Naive thymus-derived CD4-positive, alpha-beta T cell (primary cell): ENCODE measurements at regions not wholly inside any gene's neighbourhood (a gene's known extent, or its start where the extent isn't known, plus 50 kb on each side); places are given as distances from the start of the nearest gene placed in this dataset.

Experiments
- ATAC-seq: fragments of 150-1000 bp; cut with Tn5 transposase; 2 replicates; pipeline ENCODE4 v1.10.0; 2021; ENCODE audit warnings: mild to moderate bottlenecking, moderate library complexity
- CTCF ChIA-PET: fragments of 350-600 bp; sonication (Branson Sonifier 250); formaldehyde crosslinking; loops from one replicate; lab custom pipeline; 2021; ENCODE audit warnings: antibody characterized with exemption; lab: Charles Lee
- POLR2A ChIA-PET: fragments of 350-600 bp; sonication (Branson Sonifier 250); formaldehyde crosslinking; loops from one replicate; lab custom pipeline; 2021; ENCODE audit warnings: antibody characterized with exemption, inconsistent platforms; lab: Charles Lee
- DNase-seq, 9 donors: peaks; one replicate each; pipeline versions ENCODE4 v3.0.0 to v3.0.0-alpha.2; 2020 to 2022; ENCODE audit warnings: mixed read lengths in 1 of 9
- H3K27ac ChIP-seq: one replicate; pipeline ENCODE4 v1.7.0; 2013; ENCODE audit warnings: mild to moderate bottlenecking, low read depth, low read length, moderate library complexity
- H3K27me3 ChIP-seq, 2 donors: one replicate each; pipeline ENCODE4 v1.7.0; 2013; ENCODE audit warnings: low read length in 2 of 2, mild to moderate bottlenecking in 2 of 2, moderate library complexity in 2 of 2; ENCODE audit not compliant: control insufficient read depth in 2 of 2, insufficient read depth in 2 of 2
- H3K36me3 ChIP-seq, 3 experiments: 1 replicate in 2 of 3; 2 replicates in 1 of 3; pipeline ENCODE4 v1.7.0; 2013; ENCODE audit warnings: low read length in 3 of 3, mild to moderate bottlenecking in 3 of 3, moderate library complexity in 1 of 3; ENCODE audit not compliant: insufficient read depth in 3 of 3, control insufficient read depth in 2 of 3
- H3K4me1 ChIP-seq, 2 donors: one replicate each; pipeline ENCODE4 v1.7.0; 2013; ENCODE audit warnings: low read length in 2 of 2, mild to moderate bottlenecking in 2 of 2, moderate library complexity in 1 of 2; ENCODE audit not compliant: control insufficient read depth in 2 of 2, insufficient read depth in 2 of 2
- H3K4me3 ChIP-seq: 2 replicates; pipeline ENCODE4 v1.7.0; 2013; ENCODE audit warnings: mild to moderate bottlenecking, low read length
- H3K9me3 ChIP-seq, 3 experiments: 1 replicate in 2 of 3; 2 replicates in 1 of 3; pipeline ENCODE4 v1.7.0; 2013; ENCODE audit warnings: low read length in 3 of 3; ENCODE audit not compliant: control insufficient read depth in 2 of 3
- H3K27ac Mint-ChIP-seq, 9 donors: one replicate each; pipeline ENCODE4 v1.8.0; 2020 to 2022; ENCODE audit warnings: mixed read lengths in 9 of 9, mild to moderate bottlenecking in 8 of 9, moderate library complexity in 5 of 9, inconsistent platforms in 2 of 9
- H3K27me3 Mint-ChIP-seq, 5 donors: one replicate each; pipeline ENCODE4 v1.8.0; 2021 to 2022; ENCODE audit warnings: mixed read lengths in 5 of 5, mild to moderate bottlenecking in 1 of 5
- H3K36me3 Mint-ChIP-seq, 5 donors: one replicate each; pipeline ENCODE4 v1.8.0; 2020 to 2022; ENCODE audit warnings: mixed read lengths in 5 of 5, mild to moderate bottlenecking in 3 of 5, inconsistent platforms in 1 of 5
- H3K4me1 Mint-ChIP-seq, 7 donors: one replicate each; pipeline ENCODE4 v1.8.0; 2020 to 2022; ENCODE audit warnings: mixed read lengths in 7 of 7, mild to moderate bottlenecking in 3 of 7, inconsistent platforms in 1 of 7
- H3K4me3 Mint-ChIP-seq, 10 donors: one replicate each; pipeline ENCODE4 v1.8.0; 2020 to 2022; ENCODE audit warnings: mild to moderate bottlenecking in 10 of 10, mixed read lengths in 10 of 10, moderate library complexity in 6 of 10, inconsistent platforms in 2 of 10
- H3K9me3 Mint-ChIP-seq, 11 donors: one replicate each; pipeline ENCODE4 v1.8.0; 2020 to 2022; ENCODE audit warnings: mixed read lengths in 11 of 11, mild to moderate bottlenecking in 4 of 11, inconsistent platforms in 1 of 11, moderate library complexity in 1 of 11
- intact Hi-C, 2 donors: fragments of 100-400 bp; cut with micrococcal nuclease; formaldehyde crosslinking; loops; one replicate each; pipeline ENCODE4 v1.15.1; 2023

GRCh38 chr21:39124681-39125251 is 58.5 kb downstream of the PSMG1 start:
- no peak overlapping the region for H3K27ac ChIP-seq
- ATAC-seq = no peak
- no peaks in the 10 kb centered on the region for H3K36me3 ChIP-seq
- no peak for DNase-seq
- Mint-ChIP-seq H3K4me3 (no peak overlapping the region), H3K27me3 (peaks cover 0 to 15% (median 2%) of the 10 kb centered on the region in 5 donors), H3K27ac (no peak overlapping the region), H3K36me3 (peaks cover 2 to 9% (median 8%) of the 10 kb centered on the region in 5 donors), H3K4me1 (peaks cover 0 to 10% (median 0%) of the 10 kb centered on the region in 7 donors), H3K9me3 (peaks cover 0 to 29% (median 9%) of the 10 kb centered on the region in 11 donors)
- POLR2A ChIA-PET = no interaction called here
- no peak overlapping the region for H3K4me3 ChIP-seq
- no peaks in the 10 kb centered on the region for H3K9me3 ChIP-seq
- H3K4me1 ChIP-seq = no peaks in the 10 kb centered on the region
- CTCF ChIA-PET = no interaction called here
- H3K27me3 ChIP-seq = no peaks in the 10 kb centered on the region
- intact Hi-C loops = no loop called here

DNA sequence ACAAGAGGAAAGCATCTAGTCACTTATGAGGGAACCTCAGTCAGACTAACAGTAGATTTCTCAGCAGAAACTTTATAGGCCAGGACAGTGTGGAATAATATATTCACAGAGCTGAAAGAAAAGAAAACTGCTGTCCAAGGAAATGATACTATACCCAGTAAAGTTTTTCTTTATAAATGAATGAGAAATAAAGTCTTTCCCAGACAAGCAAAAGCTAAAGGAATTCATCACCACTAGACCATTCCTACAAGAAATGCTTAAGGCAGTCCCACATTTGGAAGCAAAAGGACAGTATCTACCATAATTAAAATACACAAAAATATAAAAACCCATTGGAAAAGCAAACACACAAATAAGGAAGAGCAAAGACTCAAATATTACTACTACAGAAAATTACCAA is 59.9 kb downstream of the PSMG1 start:
- no peak overlapping the region for H3K27ac ChIP-seq

DNA sequence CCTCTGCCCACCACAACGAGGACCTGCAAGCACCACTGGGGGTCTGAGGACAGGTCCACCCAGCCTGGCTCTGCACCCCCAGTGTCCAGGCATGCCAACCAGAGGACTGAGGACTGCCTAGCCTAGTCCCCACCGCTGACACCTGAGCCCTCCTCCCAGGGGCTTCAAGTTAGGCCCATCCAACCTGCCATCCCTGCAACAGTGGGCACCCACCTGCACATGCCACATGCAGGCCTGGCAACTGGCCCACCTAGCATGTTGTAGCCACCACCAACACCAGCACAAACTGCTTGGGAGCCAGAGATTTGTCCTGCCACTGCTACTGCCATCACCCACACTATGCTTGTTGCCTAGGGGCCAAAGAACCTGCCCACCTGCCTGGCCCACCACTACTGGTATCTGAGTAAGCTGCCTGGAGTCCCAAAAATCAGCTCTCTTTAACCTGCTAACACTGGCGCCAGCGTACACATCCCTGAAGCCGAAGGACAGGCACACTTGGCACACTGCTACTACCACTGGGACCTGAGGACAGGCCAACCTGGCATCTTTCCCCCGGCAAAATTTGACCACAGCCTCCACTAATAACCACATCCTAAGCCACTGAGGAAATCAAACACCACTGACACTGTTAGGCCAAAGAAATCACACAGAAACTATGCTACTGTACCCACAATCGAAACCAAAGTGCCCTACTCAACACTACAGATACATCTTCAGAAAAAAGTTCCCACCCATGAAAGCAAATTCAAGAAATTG is 61.5 kb downstream of the PSMG1 start:
- no peak for DNase-seq
- Mint-ChIP-seq H3K4me3 (no peak overlapping the region), H3K27ac (no peak overlapping the region), H3K36me3 (peaks cover 2 to 9% (median 8%) of the 10 kb centered on the region in 5 donors), H3K27me3 (peaks cover 0 to 8% (median 0%) of the 10 kb centered on the region in 5 donors), H3K9me3 (peaks cover 0 to 29% (median 8%) of the 10 kb centered on the region in 11 donors), H3K4me1 (peaks cover 0 to 10% (median 0%) of the 10 kb centered on the region in 7 donors)
- no peak overlapping the region for H3K4me3 ChIP-seq
- H3K9me3 ChIP-seq = no peaks in the 10 kb centered on the region
- H3K27me3 ChIP-seq = no peaks in the 10 kb centered on the region
- H3K4me1 ChIP-seq = no peaks in the 10 kb centered on the region
- intact Hi-C loops = no loop called here
- ATAC-seq = no peak
- H3K36me3 ChIP-seq = no peaks in the 10 kb centered on the region
- POLR2A ChIA-PET = no interaction called here
- CTCF ChIA-PET = no interaction called here
- H3K27ac ChIP-seq = no peak overlapping the region

More for the DNA sequence above, 59.9 kb downstream of the PSMG1 start:
- Mint-ChIP-seq H3K4me3 (no peak overlapping the region), H3K4me1 (peaks cover 0 to 10% (median 0%) of the 10 kb centered on the region in 7 donors), H3K27me3 (peaks cover 0 to 8% (median 3%) of the 10 kb centered on the region in 5 donors), H3K9me3 (peaks cover 0 to 29% (median 9%) of the 10 kb centered on the region in 11 donors), H3K27ac (no peak overlapping the region), H3K36me3 (peaks cover 2 to 9% (median 8%) of the 10 kb centered on the region in 5 donors)
- intact Hi-C loops = no loop called here
- Histone ChIP-seq H3K36me3 (no peaks in the 10 kb centered on the region), H3K4me1 (no peaks in the 10 kb centered on the region), H3K27me3 (no peaks in the 10 kb centered on the region), H3K9me3 (no peaks in the 10 kb centered on the region), H3K4me3 (no peak overlapping the region)
- ChIA-PET POLR2A (no interaction called here), CTCF (no interaction called here)
- ATAC-seq (no peak), DNase-seq (no peak)

GRCh38 chr21:39120876-39121599 is 62.2 kb downstream of the PSMG1 start:
- Mint-ChIP-seq H3K27me3 (peaks cover 0 to 8% (median 0%) of the 10 kb centered on the region in 5 donors), H3K27ac (no peak overlapping the region), H3K9me3 (peaks cover 0 to 29% (median 8%) of the 10 kb centered on the region in 11 donors), H3K4me1 (peaks cover 0 to 10% (median 0%) of the 10 kb centered on the region in 7 donors), H3K4me3 (no peak overlapping the region), H3K36me3 (peaks cover 2 to 9% (median 8%) of the 10 kb centered on the region in 5 donors)
- no peaks in the 10 kb centered on the region for H3K4me1 ChIP-seq
- intact Hi-C loops = no loop called here
- DNase-seq (no peak), ATAC-seq (no peak)
- H3K4me3 ChIP-seq = no peak overlapping the region
- H3K36me3 ChIP-seq = no peaks in the 10 kb centered on the region
- POLR2A ChIA-PET = no interaction called here
- CTCF ChIA-PET = no interaction called here
- H3K27ac ChIP-seq = no peak overlapping the region
- no peaks in the 10 kb centered on the region for H3K9me3 ChIP-seq
- no peaks in the 10 kb centered on the region for H3K27me3 ChIP-seq

- peaks cover 0 to 8% (median 0%) of the 10 kb centered on the region in 5 donors for H3K27me3 Mint-ChIP-seq
- no peak overlapping the region for H3K4me3 ChIP-seq
- intact Hi-C loops = no loop called here
Measured at GRCh38 chr21:39119891-39120290, 63.4 kb downstream of the PSMG1 start.

DNA sequence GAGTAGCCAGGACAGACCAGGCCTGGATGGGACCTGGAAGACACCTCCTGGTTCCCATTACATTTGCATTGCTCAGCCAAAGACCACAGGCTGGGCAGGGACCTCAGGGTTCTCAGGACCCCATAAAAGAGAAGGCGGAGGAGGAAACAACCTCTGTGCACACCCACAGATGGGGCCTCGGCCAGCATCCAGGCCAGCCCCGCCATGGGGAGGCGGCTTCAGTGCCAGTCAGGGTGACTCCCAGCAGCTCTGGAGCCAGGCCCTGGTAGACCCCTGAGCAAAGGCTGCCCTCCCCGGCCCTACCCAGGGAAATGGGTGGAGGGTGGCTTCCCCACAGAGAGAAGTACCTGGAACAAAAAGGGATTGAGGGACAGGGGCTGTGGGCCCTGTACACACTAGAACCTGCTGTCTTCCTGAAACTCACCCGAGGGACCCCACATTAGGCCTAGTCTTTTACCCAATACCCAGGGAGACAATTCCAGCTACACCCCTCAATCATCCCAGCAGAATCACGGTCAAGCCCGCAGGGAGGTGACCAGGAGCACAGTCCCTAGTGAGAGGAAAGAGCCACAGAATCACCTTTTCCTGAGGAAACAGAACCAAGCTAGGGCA is 64.5 kb downstream of the PSMG1 start:
- H3K9me3 Mint-ChIP-seq = peaks cover 0 to 29% (median 7%) of the 10 kb centered on the region in 11 donors
- no peak overlapping the region for H3K4me3 Mint-ChIP-seq
- no peaks in the 10 kb centered on the region for H3K27me3 ChIP-seq
- H3K27me3 Mint-ChIP-seq = peaks cover 0 to 8% (median 3%) of the 10 kb centered on the region in 5 donors
- peaks cover 2 to 9% (median 8%) of the 10 kb centered on the region in 5 donors for H3K36me3 Mint-ChIP-seq
- peaks cover 0 to 7% (median 0%) of the 10 kb centered on the region in 7 donors for H3K4me1 Mint-ChIP-seq
- ChIA-PET POLR2A (no interaction called here), CTCF (no interaction called here)
- H3K9me3 ChIP-seq = no peaks in the 10 kb centered on the region
- no peak overlapping the region for H3K4me3 ChIP-seq
- intact Hi-C loops = no loop called here
- no peak overlapping the region for H3K27ac Mint-ChIP-seq
- DNase-seq (no peak), ATAC-seq (no peak)
- no peaks in the 10 kb centered on the region for H3K4me1 ChIP-seq
- no peaks in the 10 kb centered on the region for H3K36me3 ChIP-seq
- no peak overlapping the region for H3K27ac ChIP-seq

More at GRCh38 chr21:39119891-39120290, 63.4 kb downstream of the PSMG1 start:
- H3K9me3 Mint-ChIP-seq = peaks cover 0 to 29% (median 8%) of the 10 kb centered on the region in 11 donors
- peaks cover 0 to 7% (median 0%) of the 10 kb centered on the region in 7 donors for H3K4me1 Mint-ChIP-seq
- no peaks in the 10 kb centered on the region for H3K27me3 ChIP-seq
- H3K4me3 Mint-ChIP-seq = no peak overlapping the region
- POLR2A ChIA-PET = no interaction called here
- CTCF ChIA-PET = no interaction called here
- no peaks in the 10 kb centered on the region for H3K36me3 ChIP-seq
- no peaks in the 10 kb centered on the region for H3K9me3 ChIP-seq
- peaks cover 2 to 9% (median 8%) of the 10 kb centered on the region in 5 donors for H3K36me3 Mint-ChIP-seq
- H3K4me1 ChIP-seq = no peaks in the 10 kb centered on the region
- no peak overlapping the region for H3K27ac ChIP-seq
- DNase-seq (no peak), ATAC-seq (no peak)
- H3K27ac Mint-ChIP-seq = no peak overlapping the region
